GM12873 (cell line): ENCODE measurements at regions not wholly inside any gene's neighbourhood (a gene's known extent, or its start where the extent isn't known, plus 50 kb on each side); places are given as distances from the start of the nearest gene placed in this dataset.

Source experiments
- TF ChIP-seq, protein P1 (sequence below): IDR thresholded peaks from 2 replicates; pipeline ENCODE4 v1.5.1; 2012; ENCODE audit warnings: low read depth, mild to moderate bottlenecking, moderate library complexity, low read length, control low read depth; ENCODE audit not compliant: insufficient read depth; ENCODE audit errors: missing control alignments

DNA sequence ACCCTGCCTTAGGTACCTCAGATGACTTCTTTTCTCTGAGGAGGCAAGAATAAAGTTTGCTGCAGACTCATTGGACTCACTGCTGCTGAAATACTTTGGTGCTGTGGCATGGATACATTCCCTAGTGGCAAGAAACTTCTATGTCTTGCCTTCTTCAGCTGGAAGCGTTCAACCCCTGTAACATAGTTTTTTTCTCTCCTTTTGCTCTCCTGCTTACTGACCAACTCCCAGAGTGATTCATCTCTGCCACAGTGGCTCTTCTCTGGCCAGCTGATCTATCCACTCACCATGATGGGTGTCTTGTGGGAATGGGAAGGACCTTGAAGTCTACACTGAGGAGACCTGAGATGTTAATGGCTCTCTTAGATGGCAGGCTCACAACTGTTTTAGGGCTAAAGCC is 309.3 kb upstream of the LRRTM4 start:
- TF ChIP-seq, protein P1, sequence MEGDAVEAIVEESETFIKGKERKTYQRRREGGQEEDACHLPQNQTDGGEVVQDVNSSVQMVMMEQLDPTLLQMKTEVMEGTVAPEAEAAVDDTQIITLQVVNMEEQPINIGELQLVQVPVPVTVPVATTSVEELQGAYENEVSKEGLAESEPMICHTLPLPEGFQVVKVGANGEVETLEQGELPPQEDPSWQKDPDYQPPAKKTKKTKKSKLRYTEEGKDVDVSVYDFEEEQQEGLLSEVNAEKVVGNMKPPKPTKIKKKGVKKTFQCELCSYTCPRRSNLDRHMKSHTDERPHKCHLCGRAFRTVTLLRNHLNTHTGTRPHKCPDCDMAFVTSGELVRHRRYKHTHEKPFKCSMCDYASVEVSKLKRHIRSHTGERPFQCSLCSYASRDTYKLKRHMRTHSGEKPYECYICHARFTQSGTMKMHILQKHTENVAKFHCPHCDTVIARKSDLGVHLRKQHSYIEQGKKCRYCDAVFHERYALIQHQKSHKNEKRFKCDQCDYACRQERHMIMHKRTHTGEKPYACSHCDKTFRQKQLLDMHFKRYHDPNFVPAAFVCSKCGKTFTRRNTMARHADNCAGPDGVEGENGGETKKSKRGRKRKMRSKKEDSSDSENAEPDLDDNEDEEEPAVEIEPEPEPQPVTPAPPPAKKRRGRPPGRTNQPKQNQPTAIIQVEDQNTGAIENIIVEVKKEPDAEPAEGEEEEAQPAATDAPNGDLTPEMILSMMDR, result no peak

DNA sequence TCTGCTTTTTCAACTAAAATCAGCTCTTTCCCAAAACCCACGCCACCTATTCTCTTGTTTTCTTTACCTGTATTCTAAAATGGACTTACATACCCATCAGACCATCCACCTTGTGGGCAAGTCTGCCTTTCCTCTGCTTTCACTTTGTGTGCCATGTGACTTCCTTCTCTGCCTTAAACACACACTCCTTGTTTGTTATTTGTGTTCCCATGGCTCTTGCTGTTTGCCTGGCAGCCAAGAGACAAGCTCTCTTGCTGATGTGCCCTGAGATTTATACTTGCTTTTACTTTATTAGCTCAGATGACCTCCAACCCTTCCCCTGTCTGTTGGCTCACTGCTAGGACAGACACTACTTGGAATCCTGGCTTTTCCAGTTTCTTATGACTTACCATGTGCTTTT is 309.7 kb upstream of the LRRTM4 start:
- TF ChIP-seq, protein P1, result no peak

DNA sequence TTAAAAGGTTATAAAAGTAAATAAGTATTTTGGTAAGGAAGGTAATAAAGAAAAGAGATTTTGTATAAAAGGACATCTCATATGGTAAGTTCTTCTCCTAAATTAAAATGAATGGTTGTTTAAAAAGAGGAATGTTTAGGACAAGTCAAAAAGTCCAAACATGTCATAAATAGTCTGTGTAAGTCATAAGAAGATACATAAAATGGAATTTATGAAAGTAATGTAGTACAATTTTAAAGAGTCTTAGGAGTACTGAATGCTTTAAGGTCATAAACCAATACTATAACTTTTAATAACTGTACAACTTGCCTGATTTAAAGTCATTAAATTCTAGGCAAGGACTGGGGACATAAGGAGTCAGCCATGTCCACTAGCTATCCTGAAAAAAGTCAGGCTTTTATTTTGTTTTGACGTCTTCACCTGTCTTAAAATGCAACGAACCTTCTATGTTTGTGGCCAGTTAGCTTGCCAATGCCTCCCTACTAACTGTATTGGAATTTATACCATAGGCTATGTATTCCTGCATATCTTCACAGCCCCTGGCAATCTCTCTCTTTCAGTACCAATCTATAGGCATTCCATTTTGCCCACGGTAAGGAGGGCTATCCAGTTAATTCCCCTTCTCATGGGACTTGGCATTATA is 312.3 kb upstream of the LRRTM4 start:
- TF ChIP-seq, protein P1, result no peak

DNA sequence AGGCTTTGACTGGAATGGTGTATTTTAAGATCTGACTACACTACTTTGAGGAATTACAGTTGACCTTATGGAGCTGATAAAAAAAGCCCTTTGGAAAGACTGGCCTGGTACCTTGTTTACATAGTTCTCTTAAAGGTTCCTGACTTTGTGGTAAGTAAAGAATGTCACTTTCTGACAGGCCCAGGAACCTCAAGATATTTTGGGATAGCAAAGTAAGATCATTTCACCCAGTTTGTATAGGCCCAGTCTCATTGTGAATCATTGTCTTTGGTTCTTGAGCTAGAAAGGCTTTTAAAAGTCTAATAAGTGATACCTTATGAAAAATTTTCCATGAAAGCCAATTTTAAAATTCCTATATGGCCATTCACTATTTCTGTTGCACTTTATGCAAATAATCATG is 316.3 kb upstream of the LRRTM4 start:
- TF ChIP-seq, protein P1, result no peak

DNA sequence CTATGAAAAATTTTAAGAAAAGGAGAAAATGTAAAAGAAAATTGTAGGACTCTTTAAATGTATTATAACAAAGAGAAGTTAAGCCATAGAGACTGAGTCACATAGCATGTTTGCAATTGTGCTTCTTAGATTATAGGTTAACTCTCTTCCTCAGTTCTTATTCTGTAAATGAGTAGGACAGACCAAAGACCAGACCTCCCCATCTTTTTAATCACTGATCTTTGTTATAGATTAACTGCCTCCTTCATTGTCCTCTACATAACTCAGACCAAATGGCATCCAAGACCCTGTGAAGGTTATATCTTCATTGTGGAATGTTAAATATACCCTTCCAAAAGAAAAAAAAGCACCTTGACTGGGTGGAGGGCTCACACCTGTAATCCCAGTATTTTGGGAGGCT is 316.9 kb upstream of the LRRTM4 start:
- TF ChIP-seq, protein P1, result no peak

DNA sequence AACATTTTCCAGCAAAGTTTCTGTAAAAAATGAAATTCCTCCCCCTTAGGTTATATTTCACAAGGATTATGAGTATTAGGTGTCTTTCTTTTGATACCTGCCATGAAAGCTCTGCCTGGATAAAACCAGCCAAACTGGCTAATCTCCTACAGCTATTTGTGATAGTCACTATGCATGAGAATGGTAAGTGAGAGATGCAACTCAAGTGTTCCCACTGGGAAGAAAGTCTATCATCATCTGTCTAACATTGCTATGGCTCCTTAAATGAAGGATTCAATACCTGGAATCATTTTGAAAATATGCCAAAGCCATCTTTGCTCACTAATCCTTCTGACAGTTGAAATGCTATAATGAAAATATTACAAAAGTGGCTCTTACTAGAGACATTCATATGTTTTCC is 339.9 kb upstream of the LRRTM4 start:
- TF ChIP-seq, protein P1, result no peak

DNA sequence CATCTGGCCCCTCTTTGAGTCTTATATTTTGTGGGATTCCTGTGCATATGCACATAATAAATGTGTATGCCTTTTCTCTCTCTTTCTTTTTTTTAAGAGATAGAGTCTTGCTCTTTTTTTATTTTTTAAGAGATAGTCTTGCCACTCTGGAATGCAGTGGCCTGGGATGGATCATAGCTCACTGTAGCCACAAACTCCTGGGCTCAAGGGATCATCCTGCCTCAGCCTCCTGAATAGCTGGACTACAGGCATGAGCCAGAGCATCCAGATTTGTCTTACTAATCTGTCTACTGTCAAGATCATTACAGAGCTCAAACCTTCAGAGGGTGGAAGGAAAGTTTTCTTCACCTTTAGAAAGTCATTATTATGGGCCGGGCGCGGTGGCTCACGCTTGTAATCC is 342.2 kb upstream of the LRRTM4 start:
- TF ChIP-seq, protein P1, result no peak
